ENCODE measurements at regions not wholly inside any gene's neighbourhood (a gene's known extent, or its start where the extent isn't known, plus 50 kb on each side); places are given as distances from the start of the nearest gene placed in this dataset.

DNA sequence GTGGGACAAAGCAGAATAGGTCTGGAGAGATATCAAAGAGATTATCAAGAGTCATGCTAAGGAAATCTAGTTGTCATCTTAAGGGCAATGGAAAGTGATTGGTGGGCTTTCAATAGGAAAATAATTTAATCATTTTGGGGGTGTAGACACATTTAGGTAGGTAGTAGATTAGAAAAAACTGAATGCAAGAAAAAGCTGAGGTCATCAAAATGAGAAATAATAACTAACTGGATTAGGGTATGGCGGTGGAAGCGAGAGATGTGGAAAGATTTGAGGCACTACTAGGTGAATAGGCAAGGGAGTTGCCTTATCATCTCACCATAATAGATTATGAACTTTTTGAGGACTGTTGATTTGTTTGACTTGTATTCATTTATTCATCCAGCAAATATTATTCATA, 393.2 kb upstream of the ZNF608 start:
- no peak for TF ChIP-seq POLR2A (IDR thresholded peaks at IDR 0.05)
- no peak for TF ChIP-seq CTCF (IDR thresholded peaks at IDR 0.05)
